Glomerular visceral epithelial cell (primary cell): ENCODE measurements at regions not wholly inside any gene's neighbourhood (a gene's known extent, or its start where the extent isn't known, plus 50 kb on each side); places are given as distances from the start of the nearest gene placed in this dataset.
"Not testable (repeated sequence)": the region's sequence is repeated elsewhere in the genome, so short reads cannot be mapped to it uniquely, and the experiment has no call there.

ENCODE experiments used
- DNase-seq: peaks from one replicate; pipeline ENCODE4 v3.0.0-alpha.2; 2016; ENCODE audit errors: extremely low spot score

GRCh38 chr2:595141-595815 is 81.9 kb downstream of the TMEM18 start:
- DNase-seq, result no peak

DNA sequence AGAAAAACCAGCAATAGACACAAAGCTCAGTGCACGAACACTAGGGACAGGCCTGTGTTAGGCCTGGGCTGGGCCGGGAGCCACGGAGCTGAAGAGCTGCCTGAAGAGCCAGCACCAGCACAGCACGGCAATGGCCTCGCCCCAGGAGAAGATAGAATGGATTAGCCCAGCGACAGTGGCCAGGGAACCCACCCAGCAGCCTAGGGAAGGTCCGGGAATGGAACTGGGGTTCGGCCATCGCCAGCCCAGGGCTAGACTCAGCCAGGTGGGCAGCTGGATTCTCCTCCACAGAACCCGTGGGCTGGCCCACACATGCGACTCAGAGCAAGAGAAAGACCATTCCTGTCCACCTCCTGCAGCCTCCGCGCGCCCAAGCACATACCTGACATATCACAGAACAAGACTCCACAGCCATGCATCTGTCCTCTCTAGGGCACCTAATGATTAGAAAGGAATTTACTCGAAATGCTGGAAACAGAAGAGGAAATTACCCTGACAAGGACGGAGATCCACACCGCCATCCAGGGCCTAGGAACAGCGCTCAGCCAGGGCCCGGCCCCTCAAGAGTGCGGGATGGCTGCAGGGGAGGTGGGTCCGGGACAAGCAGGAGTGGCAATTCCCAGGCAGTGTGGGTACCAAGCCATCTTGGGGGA is 82.8 kb downstream of the TMEM18 start:
- no peak for DNase-seq

GRCh38 chr2:593356-594026 is 83.7 kb downstream of the TMEM18 start:
- DNase-seq, result no peak

GRCh38 chr2:592737-593136 is 84.5 kb downstream of the TMEM18 start:
- no peak for DNase-seq

- DNase-seq, result no peak
These were observed 86.7 kb downstream of the TMEM18 start for GRCh38 chr2:590214-591175.

- DNase-seq, result no peak
These were observed 87.7 kb downstream of the TMEM18 start for GRCh38 chr2:589281-590130.

- DNase-seq, result no peak
These were observed 89.0 kb downstream of the TMEM18 start for GRCh38 chr2:588074-588645.

GRCh38 chr2:587087-587960 is 89.9 kb downstream of the TMEM18 start:
- no peak for DNase-seq

DNA sequence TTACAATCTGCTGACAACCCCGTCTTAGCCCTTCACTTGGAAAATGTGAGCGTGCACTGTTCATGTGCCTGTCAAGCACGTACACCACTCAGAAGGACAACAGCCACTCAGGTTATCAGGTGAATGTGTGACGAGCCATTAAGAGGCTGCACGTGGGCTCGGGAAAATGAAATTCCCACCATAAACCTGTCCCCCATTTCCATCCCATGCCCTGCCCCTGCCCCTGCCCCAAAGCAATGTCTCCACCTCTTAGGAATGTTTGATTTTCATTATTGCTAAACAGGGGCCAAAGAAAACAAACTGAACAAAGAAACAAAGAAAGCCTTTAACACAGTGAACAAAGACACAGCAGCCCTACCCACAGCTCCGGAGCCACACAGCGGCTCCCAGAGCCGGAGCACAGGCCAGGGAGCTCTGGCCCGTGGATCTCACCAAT is 90.5 kb downstream of the TMEM18 start:
- DNase-seq, result no peak

DNA sequence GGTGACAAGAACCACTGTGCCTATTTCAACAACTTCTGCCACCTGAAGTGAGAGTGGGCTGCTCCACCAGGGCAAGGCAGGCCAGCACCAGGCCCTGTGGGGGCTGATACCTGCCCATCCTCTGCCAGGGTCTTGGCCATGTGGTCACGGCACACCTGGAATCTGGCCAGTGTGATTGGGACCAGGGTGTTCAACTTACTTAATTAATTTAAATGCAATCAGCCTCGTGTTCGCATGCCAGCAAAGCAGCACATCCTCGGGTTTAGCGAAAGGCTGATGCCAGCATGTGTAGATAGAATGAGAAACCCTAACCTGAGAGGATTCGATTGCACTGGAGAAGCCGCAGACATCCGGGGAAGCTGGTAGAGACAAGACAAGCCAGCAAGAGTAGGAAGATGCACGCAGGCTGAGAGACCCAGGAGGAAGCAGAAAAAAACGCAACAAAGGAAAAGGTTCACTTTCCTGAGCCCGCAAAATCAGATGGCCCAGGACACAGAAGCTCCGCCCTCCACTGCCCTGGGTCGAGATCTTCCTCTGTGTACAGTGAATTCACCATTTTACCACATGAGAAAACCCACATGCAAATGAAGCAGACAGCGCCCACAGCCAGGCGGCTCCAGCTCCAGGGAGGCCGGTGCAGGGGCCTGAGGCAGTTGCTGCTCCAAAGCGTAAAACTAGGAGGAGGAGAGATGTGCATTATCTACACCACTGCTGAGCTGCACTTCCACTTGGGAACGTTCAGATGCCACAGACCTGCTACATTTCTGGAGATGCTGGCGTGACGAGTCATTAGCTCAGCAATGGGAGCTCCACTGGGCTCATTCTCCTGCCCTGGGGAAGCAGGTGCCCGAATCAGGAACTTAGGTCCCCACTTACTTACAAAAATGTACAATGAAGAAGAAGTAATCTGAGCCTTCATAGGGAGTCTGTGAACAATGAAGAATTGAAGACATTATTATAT is 92.1 kb downstream of the TMEM18 start:
- no peak for DNase-seq

DNA sequence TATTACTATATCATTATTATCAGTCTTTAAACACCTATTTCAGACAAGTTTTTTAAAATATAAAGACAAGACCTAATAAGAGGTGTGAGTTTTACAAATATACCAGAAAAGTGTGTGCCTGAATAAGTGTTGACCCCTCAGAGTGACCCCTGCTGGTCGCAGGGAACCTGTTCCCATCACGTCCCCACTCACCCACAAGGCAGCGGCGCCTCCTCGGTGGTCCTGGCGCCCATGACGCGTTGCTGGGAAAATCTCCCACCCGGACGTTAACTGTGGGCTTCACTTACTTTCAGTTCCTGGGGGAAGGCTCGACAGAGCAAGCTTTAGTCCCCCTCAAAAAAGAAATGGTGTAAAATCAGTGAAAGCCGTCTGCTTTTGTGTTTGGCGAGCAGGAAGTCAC is 93.5 kb downstream of the TMEM18 start:
- DNase-seq, result no peak

DNA sequence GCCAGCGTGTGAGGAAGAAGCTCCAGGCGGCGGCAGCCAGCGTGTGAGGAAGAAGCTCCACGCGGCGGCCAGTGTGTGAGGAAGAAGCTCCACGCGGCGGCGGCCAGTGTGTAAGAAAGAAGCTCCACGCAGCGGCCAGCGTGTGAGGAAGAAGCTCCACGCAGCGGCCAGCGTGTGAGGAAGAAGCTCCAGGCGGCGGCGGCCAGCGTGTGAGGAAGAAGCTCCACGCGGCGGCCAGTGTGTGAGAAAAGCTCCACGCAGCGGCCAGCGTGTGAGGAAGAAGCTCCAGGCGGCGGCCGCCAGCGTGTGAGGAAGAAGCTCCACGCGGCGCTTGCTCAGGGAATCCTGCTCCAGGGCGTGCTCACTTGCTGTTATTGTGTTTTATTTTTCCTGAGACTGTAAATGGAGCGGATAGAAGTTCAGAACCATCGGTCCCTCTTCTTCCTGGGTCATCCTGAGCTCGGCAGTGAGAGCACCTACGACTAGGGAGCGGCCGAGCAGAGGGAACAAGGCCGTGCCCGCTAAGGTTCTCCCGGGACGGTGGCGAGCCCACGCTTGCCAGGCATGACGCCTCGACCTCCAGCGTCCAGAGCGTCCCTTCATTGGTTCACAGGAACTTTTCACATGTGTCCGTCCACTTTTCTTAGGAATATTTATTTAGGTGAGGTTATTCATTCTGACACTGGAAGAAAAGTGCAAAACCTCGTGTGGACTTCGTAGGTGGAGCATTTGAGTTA is 94.2 kb downstream of the TMEM18 start:
- DNase-seq, result no peak

DNA sequence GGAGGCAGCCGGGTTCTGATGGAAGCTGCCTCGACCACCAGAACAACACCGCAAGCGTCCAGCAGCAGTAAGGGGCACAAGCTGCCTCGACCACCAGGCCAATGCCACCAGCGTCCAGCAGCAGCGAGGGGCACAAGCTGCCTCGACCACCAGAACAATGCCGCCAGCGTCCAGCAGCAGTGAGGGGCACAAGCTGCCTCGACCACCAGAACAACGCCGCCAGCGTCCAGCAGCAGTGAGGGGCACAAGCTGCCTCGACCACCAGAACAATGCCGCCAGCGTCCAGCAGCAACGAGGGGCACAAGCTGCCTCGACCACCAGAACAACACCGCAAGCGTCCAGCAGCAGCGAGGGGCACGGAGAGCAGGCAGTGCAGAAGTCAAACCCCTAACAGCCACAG is 94.9 kb downstream of the TMEM18 start:
- DNase-seq, result not testable (repeated sequence)

DNA sequence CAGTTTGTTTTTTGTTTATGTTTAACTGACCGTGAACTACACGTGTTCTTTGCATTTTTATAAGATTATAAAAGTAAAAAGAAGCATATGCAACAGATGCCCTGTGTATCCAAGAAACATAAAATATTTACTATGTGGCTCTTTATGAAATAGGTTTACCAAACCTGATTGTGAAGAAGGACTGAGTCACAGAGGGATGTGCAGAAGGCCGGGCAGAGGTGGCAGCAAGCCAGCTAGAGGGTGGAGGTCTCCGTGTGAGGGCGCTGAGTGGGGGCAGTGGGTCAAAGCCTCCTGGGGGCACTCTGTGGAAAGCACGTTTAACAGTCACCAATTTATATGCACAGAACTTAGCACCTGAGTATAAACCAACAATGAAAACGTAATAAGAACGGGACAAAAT is 97.2 kb downstream of the TMEM18 start:
- no peak for DNase-seq

DNA sequence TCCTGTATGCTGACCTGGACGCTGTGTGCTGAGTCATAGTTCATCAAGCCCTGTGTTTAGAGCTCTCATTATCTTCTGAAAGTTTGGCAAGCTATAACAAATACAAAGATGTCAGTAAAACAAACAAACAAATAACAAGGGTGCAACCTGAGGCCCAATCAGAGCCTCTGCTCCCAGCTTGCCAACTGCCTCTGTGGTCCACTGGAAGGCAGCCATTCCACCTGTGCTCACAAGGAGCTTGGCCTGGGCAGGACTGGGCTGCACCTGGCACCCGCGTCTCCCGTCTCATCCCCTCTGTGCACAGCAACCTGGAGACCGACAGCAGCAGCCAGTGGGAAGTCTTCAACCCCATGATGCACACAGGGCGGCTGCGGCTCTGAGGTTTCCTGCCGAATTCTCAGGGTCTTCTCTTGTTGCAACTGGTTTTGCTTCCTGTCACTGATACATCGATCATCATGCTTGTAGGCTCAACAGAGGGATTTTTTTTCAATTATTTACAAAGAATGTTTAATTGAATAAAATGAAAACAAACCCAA is 97.8 kb downstream of the TMEM18 start:
- no peak for DNase-seq

GRCh38 chr2:576292-576691 is 100.9 kb downstream of the TMEM18 start:
- no peak for DNase-seq

DNA sequence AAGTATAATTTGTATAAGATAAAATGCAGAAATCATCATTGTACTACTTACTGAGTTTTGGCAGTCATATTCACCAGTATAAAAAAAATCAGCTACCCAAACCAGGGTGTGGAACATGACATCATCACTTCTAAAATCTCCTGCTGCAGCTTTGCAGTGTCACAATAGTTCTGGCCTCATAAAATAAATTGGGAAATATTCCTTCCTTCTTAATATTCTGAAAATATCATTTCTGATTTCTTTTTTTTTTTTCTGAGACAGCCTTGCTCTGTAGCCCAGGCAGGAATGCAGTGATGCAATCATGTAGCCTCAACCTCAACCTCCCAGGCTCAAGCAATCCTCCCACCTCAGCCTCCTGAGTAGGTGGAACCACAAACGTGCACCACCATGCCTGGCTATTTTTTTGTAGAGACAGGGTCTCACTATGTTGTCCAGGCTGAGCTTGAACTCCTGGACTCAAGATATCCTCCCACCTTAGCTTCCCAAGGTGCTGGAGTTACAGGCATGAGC is 101.4 kb downstream of the TMEM18 start:
- no peak for DNase-seq
